H9 (cell line): ENCODE measurements at regions not wholly inside any gene's neighbourhood (a gene's known extent, or its start where the extent isn't known, plus 50 kb on each side); places are given as distances from the start of the nearest gene placed in this dataset.

Experiments
- DNase-seq: peaks from one replicate; pipeline ENCODE4 v3.0.0-alpha.2; 2017
- H2AFZ ChIP-seq: one replicate; pipeline ENCODE4 v1.6.1; 2013; ENCODE audit warnings: mild to moderate bottlenecking, low read length, control low read depth, moderate library complexity
- H2AK5ac ChIP-seq: 2 replicates; pipeline ENCODE4 v1.6.1; 2013; ENCODE audit warnings: low read length, control low read depth, mixed read lengths; ENCODE audit not compliant: insufficient read length
- H2BK120ac ChIP-seq: one replicate; pipeline ENCODE4 v1.6.1; 2013; ENCODE audit warnings: low read depth, mild to moderate bottlenecking, low read length, control low read depth, inconsistent platforms; ENCODE audit not compliant: poor library complexity, severe bottlenecking
- H2BK12ac ChIP-seq: 2 replicates; pipeline ENCODE4 v1.6.1; 2013; ENCODE audit warnings: low read length, control low read depth, mixed read lengths, low read depth; ENCODE audit not compliant: insufficient read length
- H2BK15ac ChIP-seq: 2 replicates; pipeline ENCODE4 v1.6.1; 2013; ENCODE audit warnings: low read depth, low read length, control low read depth
- H2BK20ac ChIP-seq: one replicate; pipeline ENCODE4 v1.6.1; 2013; ENCODE audit warnings: low read depth, mild to moderate bottlenecking, low read length, control low read depth, inconsistent platforms; ENCODE audit not compliant: poor library complexity, severe bottlenecking
- H2BK5ac ChIP-seq: 2 replicates; pipeline ENCODE4 v1.6.1; 2013; ENCODE audit warnings: low read length, control low read depth, mixed read lengths; ENCODE audit not compliant: insufficient read length
- H3K14ac ChIP-seq: 2 replicates; pipeline ENCODE4 v1.6.1; 2013; ENCODE audit warnings: low read length, control low read depth; ENCODE audit not compliant: insufficient read depth
- H3K18ac ChIP-seq: 2 replicates; pipeline ENCODE4 v1.6.1; 2013; ENCODE audit warnings: low read depth, mild to moderate bottlenecking, mixed read lengths, low read length, control low read depth; ENCODE audit not compliant: insufficient read length
- H3K23ac ChIP-seq: 2 replicates; pipeline ENCODE4 v1.6.1; 2013; ENCODE audit warnings: low read length, control low read depth, mixed read lengths, low read depth; ENCODE audit not compliant: insufficient read length
- H3K23me2 ChIP-seq: 2 replicates; pipeline ENCODE4 v1.6.1; 2013; ENCODE audit warnings: low read depth, mild to moderate bottlenecking, mixed read lengths, low read length, control low read depth; ENCODE audit not compliant: insufficient read length, poor library complexity, severe bottlenecking
- H3K27ac ChIP-seq: 2 replicates; pipeline ENCODE4 v1.5.1; 2013; ENCODE audit warnings: low read length, control low read depth, mixed read lengths, low read depth; ENCODE audit not compliant: insufficient read length
- H3K27me3 ChIP-seq: 2 replicates; pipeline ENCODE4 v1.6.1; 2013; ENCODE audit warnings: low read length, control low read depth, inconsistent platforms; ENCODE audit not compliant: insufficient read depth
- H3K4ac ChIP-seq: 2 replicates; pipeline ENCODE4 v1.6.1; 2013; ENCODE audit warnings: low read depth, mild to moderate bottlenecking, control low read depth, inconsistent platforms, low read length, moderate library complexity
- H3K4me1 ChIP-seq: 2 replicates; pipeline ENCODE4 v1.6.1; 2013; ENCODE audit warnings: low read length, control low read depth, inconsistent platforms; ENCODE audit not compliant: insufficient read depth
- H3K4me2 ChIP-seq: 2 replicates; pipeline ENCODE4 v1.6.1; 2013; ENCODE audit warnings: low read length, control low read depth, mixed read lengths; ENCODE audit not compliant: insufficient read length, insufficient read depth
- H3K56ac ChIP-seq: 2 replicates; pipeline ENCODE4 v1.6.1; 2013; ENCODE audit warnings: low read depth, mild to moderate bottlenecking, mixed read lengths, low read length, control low read depth; ENCODE audit not compliant: insufficient read length
- H3K79me1 ChIP-seq: 2 replicates; pipeline ENCODE4 v1.6.1; 2013; ENCODE audit warnings: low read depth, mild to moderate bottlenecking, moderate library complexity, low read length, control low read depth, inconsistent platforms; ENCODE audit not compliant: insufficient read depth, poor library complexity, severe bottlenecking
- H3K79me2 ChIP-seq: 2 replicates; pipeline ENCODE4 v1.6.1; 2013; ENCODE audit warnings: low read length, control low read depth, inconsistent platforms; ENCODE audit not compliant: insufficient read depth
- H3K9ac ChIP-seq: 2 replicates; pipeline ENCODE4 v1.6.1; 2013; ENCODE audit warnings: low read length, control low read depth, mixed read lengths; ENCODE audit not compliant: insufficient read length; ENCODE audit errors: extremely low read depth
- H3K9me3 ChIP-seq: one replicate; pipeline ENCODE4 v1.6.1; 2013; ENCODE audit warnings: low read depth, low read length, inconsistent platforms; ENCODE audit not compliant: control insufficient read depth
- H3T11ph ChIP-seq: one replicate; pipeline ENCODE4 v1.6.1; 2013; ENCODE audit warnings: mild to moderate bottlenecking, low read length, control low read depth, inconsistent platforms
- H4K20me1 ChIP-seq: one replicate; pipeline ENCODE4 v1.6.1; 2013; ENCODE audit not compliant: control insufficient read depth, insufficient read length, insufficient read depth
- H4K5ac ChIP-seq: 2 replicates; pipeline ENCODE4 v1.6.1; 2013; ENCODE audit warnings: low read depth, mild to moderate bottlenecking, mixed read lengths, low read length, control low read depth; ENCODE audit not compliant: insufficient read length
- H4K8ac ChIP-seq: replicated peaks from 2 replicates; pipeline ENCODE4 v1.6.1; 2013; ENCODE audit warnings: low read length, control low read depth, mixed read lengths, low read depth; ENCODE audit not compliant: insufficient read length
- H4K91ac ChIP-seq: 2 replicates; pipeline ENCODE4 v1.6.1; 2013; ENCODE audit warnings: low read depth, mild to moderate bottlenecking, moderate library complexity, mixed read lengths, low read length, control low read depth; ENCODE audit not compliant: insufficient read length
- H3K27ac Mint-ChIP-seq, 3 experiments: 2 replicates in 2 of 3; 3 replicates in 1 of 3; pipeline ENCODE4 v1.8.0; 2020 to 2021; ENCODE audit warnings: mixed read lengths in 3 of 3, mild to moderate bottlenecking in 1 of 3, moderate library complexity in 1 of 3
- H3K27me3 Mint-ChIP-seq: 2 replicates; pipeline ENCODE4 v1.8.0; 2021; ENCODE audit warnings: low read depth, mild to moderate bottlenecking, moderate library complexity, mixed read lengths
- H3K36me3 Mint-ChIP-seq, 3 experiments: 2 replicates in 2 of 3; 3 replicates in 1 of 3; pipeline ENCODE4 v1.8.0; 2020 to 2021; ENCODE audit warnings: low read depth in 3 of 3, mixed read lengths in 3 of 3; ENCODE audit not compliant: insufficient read depth in 1 of 3
- H3K4me1 Mint-ChIP-seq, 2 experiments: 2 replicates each; pipeline ENCODE4 v1.8.0; 2020; ENCODE audit warnings: mixed read lengths in 2 of 2
- H3K4me3 Mint-ChIP-seq, 2 experiments: 2 replicates in 1 of 2; 3 replicates in 1 of 2; pipeline ENCODE4 v1.8.0; 2020 to 2021; ENCODE audit warnings: mild to moderate bottlenecking in 2 of 2, mixed read lengths in 2 of 2, moderate library complexity in 1 of 2
- H3K9me3 Mint-ChIP-seq, 2 experiments: 2 replicates in 1 of 2; 3 replicates in 1 of 2; pipeline ENCODE4 v1.8.0; 2020; ENCODE audit warnings: mild to moderate bottlenecking in 2 of 2, mixed read lengths in 2 of 2, moderate library complexity in 1 of 2
- CTCF ChIP-seq: fragments of 200-600 bp; sonication (generic); conservative IDR thresholded peaks from 3 replicates; pipeline ENCODE4 v1.8.0; 2021; ENCODE audit warnings: antibody characterized with exemption, mild to moderate bottlenecking
- WGBS: extraction: QIAGEN DNeasy Blood & Tissue Kit; methylation state at CpG from one replicate; pipeline ENCODE4 v1.1.7; 2013; ENCODE audit warnings: missing lambda C conversion rate, low lambda C conversion rate, mixed read lengths; ENCODE audit not compliant: insufficient read length; ENCODE audit errors: extremely low coverage; 5-methylcytosine and 5-hydroxymethylcytosine counted together

- no peaks in the 10 kb centered on the region for H3K23me2 ChIP-seq
- Mint-ChIP-seq H3K9me3 (peaks cover 0 to 5% of the 10 kb centered on the region in 2 experiments; a peak in 4 of 5 replicates), H3K27me3 (peaks cover 7% of the 10 kb centered on the region), H3K4me3 (no peak overlapping the region), H3K36me3 (no peaks in the 10 kb centered on the region), H3K27ac (no peak overlapping the region), H3K4me1 (no peaks in the 10 kb centered on the region)
- no peak overlapping the region for H3K56ac ChIP-seq
- H3K27me3 ChIP-seq, result no peaks in the 10 kb centered on the region
- H2BK12ac ChIP-seq, result no peak overlapping the region
- TF ChIP-seq CTCF, result no peak
- no peak overlapping the region for H2AFZ ChIP-seq
- H3K27ac ChIP-seq, result no peak overlapping the region
- H2BK20ac ChIP-seq, result no peak overlapping the region
- H3T11ph ChIP-seq, result no peak overlapping the region
- H2BK120ac ChIP-seq, result no peak overlapping the region
- no peak overlapping the region for H3K4me2 ChIP-seq
- no peak overlapping the region for H3K14ac ChIP-seq
- H3K9ac ChIP-seq, result no peak overlapping the region
- H3K4ac ChIP-seq, result no peak overlapping the region
- H3K18ac ChIP-seq, result no peak overlapping the region
- H3K9me3 ChIP-seq, result no peaks in the 10 kb centered on the region
- no peak overlapping the region for H2BK15ac ChIP-seq
- no peak overlapping the region for H2AK5ac ChIP-seq
- WGBS, result no CpG with 5 or more reads among the region's 3 CpGs
- H3K4me1 ChIP-seq, result no peaks in the 10 kb centered on the region
- no peak overlapping the region for H4K5ac ChIP-seq
- no peak overlapping the region for H4K91ac ChIP-seq
- H4K20me1 ChIP-seq, result no peaks in the 10 kb centered on the region
- no peak overlapping the region for H4K8ac ChIP-seq
- no peaks in the 10 kb centered on the region for H3K79me2 ChIP-seq
- DNase-seq, result no peak
- H3K79me1 ChIP-seq, result no peaks in the 10 kb centered on the region
- no peak overlapping the region for H3K23ac ChIP-seq
- H2BK5ac ChIP-seq, result no peak overlapping the region
Observed at GRCh38 chr2:216942465-216942864, 82.6 kb upstream of the TNP1 start.
